SK-MEL-5 (cell line): ENCODE measurements at regions not wholly inside any gene's neighbourhood (a gene's known extent, or its start where the extent isn't known, plus 50 kb on each side); places are given as distances from the start of the nearest gene placed in this dataset.

ENCODE experiments used
- DNase-seq: peaks from one replicate; pipeline ENCODE4 v3.0.0-alpha.2; 2016; ENCODE audit warnings: low read depth, low spot score
- in situ Hi-C: cut with HindIII; loops from 2 replicates; pipeline ENCODE4 v1.10.0; 2016; ENCODE audit warnings: low sequenced_read_pairs, high pct_unique_total_duplicates, low pct_unique_long_range_greater_than_20kb

DNA sequence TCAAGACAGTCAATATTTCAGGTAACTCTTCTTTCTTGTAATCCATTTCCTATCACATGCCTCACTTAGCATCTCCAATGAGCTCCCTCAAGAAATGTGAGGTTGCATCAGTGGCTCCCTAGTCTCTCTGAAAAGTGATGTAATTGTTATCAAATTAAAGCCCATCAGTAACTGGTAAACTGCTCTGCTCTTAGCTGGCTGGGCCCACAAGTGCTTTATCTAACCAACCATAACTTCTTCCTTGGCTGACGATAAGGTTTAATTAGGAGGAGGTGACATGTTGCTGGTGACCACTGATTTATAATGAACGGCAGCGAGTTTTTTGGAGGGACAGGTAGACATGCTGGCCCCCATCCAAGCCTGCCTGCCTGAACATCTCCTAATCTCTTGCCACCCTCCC, 79.6 kb downstream of the RTP4 start:
- no peak for DNase-seq
- in situ Hi-C loops, result no loop called here

DNA sequence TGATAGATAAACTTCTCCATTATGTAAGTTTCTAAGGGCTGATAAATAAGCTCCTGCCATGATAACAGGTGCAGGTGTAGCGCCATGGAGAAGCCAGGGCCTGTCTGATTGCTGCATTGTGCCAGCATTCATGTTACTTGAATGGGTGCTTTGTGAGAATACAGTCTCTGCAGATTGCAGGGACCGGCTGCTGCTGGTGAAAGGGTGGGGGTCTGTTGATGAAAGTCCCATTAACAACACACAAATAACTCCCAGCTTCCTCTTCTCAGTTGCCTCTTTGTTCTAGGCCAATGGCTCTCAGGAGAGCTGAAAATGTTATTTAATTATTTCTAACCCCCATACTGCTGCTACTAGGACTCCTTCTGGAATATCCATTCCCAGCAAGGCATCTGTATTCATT, 77.2 kb downstream of the RTP4 start:
- DNase-seq, result peak; percentile 5
- in situ Hi-C loops, result no loop called here

- DNase-seq, result no peak
- in situ Hi-C loops, result no loop called here
Measured at GRCh38 chr3:187434524-187434923, 66.3 kb downstream of the RTP4 start.

- DNase-seq, result peak; percentile 40
- in situ Hi-C loops, result no loop called here
Measured at GRCh38 chr3:187430576-187430975, 62.4 kb downstream of the RTP4 start.
